ENCODE measurements at regions not wholly inside any gene's neighbourhood (a gene's known extent, or its start where the extent isn't known, plus 50 kb on each side); places are given as distances from the start of the nearest gene placed in this dataset.
"Not testable (repeated sequence)": the region's sequence is repeated elsewhere in the genome, so short reads cannot be mapped to it uniquely, and the experiment has no call there.

DNA sequence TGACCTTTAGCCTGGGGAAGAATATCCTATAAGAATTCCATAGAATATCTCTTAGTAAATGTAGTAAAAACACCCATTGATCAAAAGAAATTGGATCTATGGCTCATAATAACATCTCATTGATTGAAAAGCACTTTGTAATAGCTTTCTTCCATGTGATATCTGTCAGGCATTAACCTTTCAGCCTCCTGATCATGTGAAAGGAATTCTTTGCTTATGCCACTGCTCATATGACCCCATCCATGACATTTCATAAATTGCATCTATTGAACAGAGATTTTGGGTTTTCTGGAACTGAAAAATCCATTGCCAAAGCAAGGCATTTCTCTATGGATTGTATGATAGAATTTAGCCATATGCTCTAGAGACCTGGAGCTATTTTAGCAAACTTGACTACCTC lies 519.3 kb upstream of the PFKP start:
- no peak for DNase-seq (ENCODE audit: low read depth in 1 of 2, low spot score in 1 of 2)
- TF ChIP-seq, protein P1, sequence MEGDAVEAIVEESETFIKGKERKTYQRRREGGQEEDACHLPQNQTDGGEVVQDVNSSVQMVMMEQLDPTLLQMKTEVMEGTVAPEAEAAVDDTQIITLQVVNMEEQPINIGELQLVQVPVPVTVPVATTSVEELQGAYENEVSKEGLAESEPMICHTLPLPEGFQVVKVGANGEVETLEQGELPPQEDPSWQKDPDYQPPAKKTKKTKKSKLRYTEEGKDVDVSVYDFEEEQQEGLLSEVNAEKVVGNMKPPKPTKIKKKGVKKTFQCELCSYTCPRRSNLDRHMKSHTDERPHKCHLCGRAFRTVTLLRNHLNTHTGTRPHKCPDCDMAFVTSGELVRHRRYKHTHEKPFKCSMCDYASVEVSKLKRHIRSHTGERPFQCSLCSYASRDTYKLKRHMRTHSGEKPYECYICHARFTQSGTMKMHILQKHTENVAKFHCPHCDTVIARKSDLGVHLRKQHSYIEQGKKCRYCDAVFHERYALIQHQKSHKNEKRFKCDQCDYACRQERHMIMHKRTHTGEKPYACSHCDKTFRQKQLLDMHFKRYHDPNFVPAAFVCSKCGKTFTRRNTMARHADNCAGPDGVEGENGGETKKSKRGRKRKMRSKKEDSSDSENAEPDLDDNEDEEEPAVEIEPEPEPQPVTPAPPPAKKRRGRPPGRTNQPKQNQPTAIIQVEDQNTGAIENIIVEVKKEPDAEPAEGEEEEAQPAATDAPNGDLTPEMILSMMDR (IDR thresholded peaks at IDR 0.05; ENCODE audit: low read depth, low read length), result no peak
- Histone ChIP-seq H3K4me1 (ENCODE audit: low read depth) (no peaks in the 10 kb centered on the region), H3K36me3 (no peaks in the 10 kb centered on the region), H3K9me3 (ENCODE audit: low read depth) (no peaks in the 10 kb centered on the region), H3K4me3 (no peak overlapping the region), H3K27me3 (no peaks in the 10 kb centered on the region), H3K27ac (no peak overlapping the region)

DNA sequence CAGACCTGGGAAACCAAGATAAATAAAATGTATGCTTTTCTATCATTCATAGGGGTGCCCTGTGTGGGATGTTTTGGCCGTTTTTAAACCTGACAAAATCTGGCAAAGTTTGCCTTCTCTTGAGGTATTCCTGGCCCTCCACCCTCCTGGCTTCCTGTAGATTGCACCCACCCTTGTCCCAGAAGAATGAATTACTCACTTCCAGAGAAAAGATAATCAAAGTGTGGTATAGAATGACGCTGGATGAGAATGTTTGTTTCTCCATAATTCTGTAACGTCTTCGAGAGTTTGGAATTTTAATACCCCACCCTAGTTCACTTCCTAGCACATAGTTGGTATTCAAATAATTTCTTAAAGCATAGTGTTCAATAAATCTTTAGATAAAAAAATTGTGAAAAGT lies 519.7 kb upstream of the PFKP start:
- no peak for DNase-seq (ENCODE audit: low read depth in 1 of 2, low spot score in 1 of 2)
- no peaks in the 10 kb centered on the region for H3K36me3 ChIP-seq
- no peaks in the 10 kb centered on the region for H3K27me3 ChIP-seq
- TF ChIP-seq, protein P1 (IDR thresholded peaks at IDR 0.05; ENCODE audit: low read depth, low read length), result no peak
- H3K27ac ChIP-seq, result no peak overlapping the region
- no peak overlapping the region for H3K4me3 ChIP-seq
- H3K9me3 ChIP-seq (ENCODE audit: low read depth), result no peaks in the 10 kb centered on the region
- no peaks in the 10 kb centered on the region for H3K4me1 ChIP-seq (ENCODE audit: low read depth)

- not testable (repeated sequence) for H3K4me1 ChIP-seq (ENCODE audit: low read depth); H3K9me3 ChIP-seq (ENCODE audit: low read depth); DNase-seq (ENCODE audit: low read depth in 1 of 2, low spot score in 1 of 2); H3K27ac ChIP-seq; H3K36me3 ChIP-seq; H3K27me3 ChIP-seq; H3K4me3 ChIP-seq
Measured at GRCh38 chr10:2546894-2547293, 520.5 kb upstream of the PFKP start.

GRCh38 chr10:2543974-2544373 lies 523.4 kb upstream of the PFKP start:
- no peak for DNase-seq (ENCODE audit: low read depth in 1 of 2, low spot score in 1 of 2)
- TF ChIP-seq, protein P1 (IDR thresholded peaks at IDR 0.05; ENCODE audit: low read depth, low read length), result no peak
- H3K9me3 ChIP-seq (ENCODE audit: low read depth), result no peaks in the 10 kb centered on the region
- H3K4me1 ChIP-seq (ENCODE audit: low read depth), result no peaks in the 10 kb centered on the region
- H3K36me3 ChIP-seq, result no peaks in the 10 kb centered on the region
- H3K4me3 ChIP-seq, result no peak overlapping the region
- no peaks in the 10 kb centered on the region for H3K27me3 ChIP-seq
- no peak overlapping the region for H3K27ac ChIP-seq

- Histone ChIP-seq H3K27me3 (no peaks in the 10 kb centered on the region), H3K4me3 (no peak overlapping the region), H3K4me1 (ENCODE audit: low read depth) (no peaks in the 10 kb centered on the region), H3K27ac (no peak overlapping the region), H3K9me3 (ENCODE audit: low read depth) (no peaks in the 10 kb centered on the region), H3K36me3 (no peaks in the 10 kb centered on the region)
- DNase-seq (ENCODE audit: low read depth in 1 of 2, low spot score in 1 of 2), result no peak
- TF ChIP-seq, protein P1 (IDR thresholded peaks at IDR 0.05; ENCODE audit: low read depth, low read length), result no peak
Measured at GRCh38 chr10:2543142-2543886, 524.0 kb upstream of the PFKP start.

- Histone ChIP-seq H3K27me3 (no peaks in the 10 kb centered on the region), H3K4me1 (ENCODE audit: low read depth) (no peaks in the 10 kb centered on the region), H3K36me3 (no peaks in the 10 kb centered on the region), H3K27ac (no peak overlapping the region), H3K4me3 (no peak overlapping the region), H3K9me3 (ENCODE audit: low read depth) (no peaks in the 10 kb centered on the region)
- DNase-seq (ENCODE audit: low read depth in 1 of 2, low spot score in 1 of 2), result no peak
- TF ChIP-seq, protein P1 (IDR thresholded peaks at IDR 0.05; ENCODE audit: low read depth, low read length), result no peak
Measured at GRCh38 chr10:2541176-2541575, 526.2 kb upstream of the PFKP start.

Measured in cardiac muscle cell (in vitro differentiated cells and primary cell).